ENCODE measurements at regions not wholly inside any gene's neighbourhood (a gene's known extent, or its start where the extent isn't known, plus 50 kb on each side); places are given as distances from the start of the nearest gene placed in this dataset.

DNA sequence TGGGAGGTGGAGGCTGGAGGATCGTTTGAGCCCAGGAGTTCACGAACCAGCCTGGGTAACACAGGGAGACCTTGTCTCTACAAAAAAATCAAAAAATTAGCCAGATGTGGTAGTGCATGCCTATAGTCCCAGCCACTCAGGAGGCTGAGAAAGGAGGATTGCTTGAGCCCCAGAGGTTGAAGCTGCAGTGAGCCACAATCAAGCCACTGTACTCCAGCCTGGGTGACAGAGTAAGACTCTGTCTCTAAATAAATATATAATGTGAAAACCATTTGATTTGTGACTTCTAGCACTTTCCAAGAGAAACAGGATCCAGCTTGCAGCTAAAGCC, 459.1 kb downstream of the SOX9 start:
- H3K4me1 ChIP-seq (ENCODE audit: insufficient read depth): no peaks in the 10 kb centered on the region
- no peaks in the 10 kb centered on the region for H3K27me3 ChIP-seq
- 63 to 83% (median 70%) methylated on average over 2 of the region's 2 CpGs for WGBS, 3 donors
- DNase-seq: no peak
- intact Hi-C loops (cut with DNase I): loop anchor here in 1 of 4 donors (10.0 kb wide), 1 partner anchor 65 kb away; no protein-coding TSS in a partner anchor
- no peaks in the 10 kb centered on the region for H3K36me3 ChIP-seq
- no peak for TF ChIP-seq EP300 (IDR thresholded peaks at IDR 0.05)
- no peak for TF ChIP-seq POLR2A (IDR thresholded peaks at IDR 0.05)
- TF ChIP-seq, protein P1, sequence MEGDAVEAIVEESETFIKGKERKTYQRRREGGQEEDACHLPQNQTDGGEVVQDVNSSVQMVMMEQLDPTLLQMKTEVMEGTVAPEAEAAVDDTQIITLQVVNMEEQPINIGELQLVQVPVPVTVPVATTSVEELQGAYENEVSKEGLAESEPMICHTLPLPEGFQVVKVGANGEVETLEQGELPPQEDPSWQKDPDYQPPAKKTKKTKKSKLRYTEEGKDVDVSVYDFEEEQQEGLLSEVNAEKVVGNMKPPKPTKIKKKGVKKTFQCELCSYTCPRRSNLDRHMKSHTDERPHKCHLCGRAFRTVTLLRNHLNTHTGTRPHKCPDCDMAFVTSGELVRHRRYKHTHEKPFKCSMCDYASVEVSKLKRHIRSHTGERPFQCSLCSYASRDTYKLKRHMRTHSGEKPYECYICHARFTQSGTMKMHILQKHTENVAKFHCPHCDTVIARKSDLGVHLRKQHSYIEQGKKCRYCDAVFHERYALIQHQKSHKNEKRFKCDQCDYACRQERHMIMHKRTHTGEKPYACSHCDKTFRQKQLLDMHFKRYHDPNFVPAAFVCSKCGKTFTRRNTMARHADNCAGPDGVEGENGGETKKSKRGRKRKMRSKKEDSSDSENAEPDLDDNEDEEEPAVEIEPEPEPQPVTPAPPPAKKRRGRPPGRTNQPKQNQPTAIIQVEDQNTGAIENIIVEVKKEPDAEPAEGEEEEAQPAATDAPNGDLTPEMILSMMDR (IDR thresholded peaks at IDR 0.05): no peak
- H3K27ac ChIP-seq: no peak overlapping the region
- no peak overlapping the region for H3K4me3 ChIP-seq
- no peaks in the 10 kb centered on the region for H3K9me3 ChIP-seq

DNA sequence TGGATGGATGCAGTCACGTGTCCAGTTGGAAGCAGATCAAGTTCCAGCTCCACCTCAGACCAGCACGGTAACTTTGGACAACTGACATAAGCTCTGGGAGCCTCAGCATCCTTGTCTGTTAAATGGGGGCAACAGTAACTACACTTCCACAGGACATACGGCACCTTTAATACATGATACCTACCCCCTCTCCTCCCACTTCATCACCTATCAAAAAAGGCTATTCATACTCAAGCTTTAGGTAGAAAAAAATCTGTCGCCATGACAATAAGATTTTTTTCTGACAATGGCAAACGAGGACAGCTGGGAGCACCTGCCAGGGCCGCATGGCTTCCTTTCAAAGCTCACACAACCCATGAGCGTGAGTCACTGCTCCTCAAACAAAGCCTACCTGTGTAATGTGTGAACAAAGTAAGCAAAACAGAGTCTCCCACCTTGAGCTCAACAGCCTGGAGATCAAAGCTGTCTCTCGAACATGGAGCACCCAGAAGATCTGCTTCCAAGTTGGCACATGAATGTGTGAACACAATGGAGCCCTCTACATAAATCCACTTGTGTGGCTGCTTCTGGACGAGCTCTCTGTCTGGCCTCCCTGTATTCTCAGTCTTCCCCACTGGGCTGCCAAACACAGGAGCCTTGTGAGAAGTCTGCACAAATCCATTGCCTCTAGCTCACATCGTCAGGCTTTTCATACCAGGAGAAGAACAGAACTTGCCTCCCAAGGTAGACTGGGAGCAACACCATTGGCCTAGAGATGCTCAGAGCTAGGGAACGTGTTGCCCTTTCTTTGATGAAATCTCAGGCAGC, 459.7 kb downstream of the SOX9 start:
- WGBS, 3 donors: 48 to 59% (median 52%) methylated on average over 11 of the region's 11 CpGs
- Histone ChIP-seq H3K4me1 (ENCODE audit: insufficient read depth) (no peaks in the 10 kb centered on the region), H3K4me3 (no peak overlapping the region), H3K36me3 (no peaks in the 10 kb centered on the region), H3K27me3 (no peaks in the 10 kb centered on the region), H3K9me3 (no peaks in the 10 kb centered on the region), H3K27ac (no peak overlapping the region)
- DNase-seq: no peak
- TF ChIP-seq POLR2A (IDR thresholded peaks at IDR 0.05): no peak
- TF ChIP-seq, protein P1 (IDR thresholded peaks at IDR 0.05): no peak
- intact Hi-C loops (cut with DNase I): no loop called here

- intact Hi-C loops (cut with DNase I): no loop called here
- TF ChIP-seq POLR2A (IDR thresholded peaks at IDR 0.05) (no peak), EP300 (IDR thresholded peaks at IDR 0.05) (no peak)
- TF ChIP-seq, protein P1 (IDR thresholded peaks at IDR 0.05): no peak
- H3K4me1 ChIP-seq (ENCODE audit: insufficient read depth): peaks cover 4% of the 10 kb centered on the region
- H3K36me3 ChIP-seq: no peaks in the 10 kb centered on the region
- WGBS, 3 donors: 74 to 82% (median 76%) methylated on average over 7 of the region's 7 CpGs
- H3K27me3 ChIP-seq: no peaks in the 10 kb centered on the region
- H3K27ac ChIP-seq: no peak overlapping the region
- no peak for DNase-seq
- no peak overlapping the region for H3K4me3 ChIP-seq
- no peaks in the 10 kb centered on the region for H3K9me3 ChIP-seq
Observed at GRCh38 chr17:72587156-72587555, 466.3 kb downstream of the SOX9 start.

- TF ChIP-seq, protein P1 (IDR thresholded peaks at IDR 0.05): no peak
- TF ChIP-seq EP300 (IDR thresholded peaks at IDR 0.05) (no peak), POLR2A (IDR thresholded peaks at IDR 0.05) (no peak)
- 13 to 34% (median 27%) methylated on average over 11 of the region's 11 CpGs for WGBS, 3 donors
- Histone ChIP-seq H3K27ac (no peak overlapping the region), H3K36me3 (no peaks in the 10 kb centered on the region), H3K4me3 (no peak overlapping the region), H3K9me3 (no peaks in the 10 kb centered on the region), H3K4me1 (ENCODE audit: insufficient read depth) (peaks cover 7% of the 10 kb centered on the region), H3K27me3 (no peaks in the 10 kb centered on the region)
- DNase-seq: no peak
- intact Hi-C loops (cut with DNase I): no loop called here
Observed at GRCh38 chr17:72587773-72588511, 467.1 kb downstream of the SOX9 start.

Measured in ovary (tissue), 7 donors.